ENCODE measurements at regions not wholly inside any gene's neighbourhood (a gene's known extent, or its start where the extent isn't known, plus 50 kb on each side); places are given as distances from the start of the nearest gene placed in this dataset.
A peak's percentile ranks its signal among the peaks of the same experiment; 100 is the strongest.
"Not testable (repeated sequence)": the region's sequence is repeated elsewhere in the genome, so short reads cannot be mapped to it uniquely, and the experiment has no call there.

GRCh38 chr3:81989274-81989673 is 227.8 kb upstream of the GBE1 start:
- DNase-seq (ENCODE audit: low spot score): no peak
- ChIA-PET POLR2A (ENCODE audit: low non-redundant PET) (no interaction called here), CTCF (interaction anchor here (0.6 kb wide), 1 partner anchor 1157 kb away, joined by 3 read pairs; no protein-coding TSS in a partner anchor)
- H3K27ac ChIP-seq: no peak overlapping the region
- no peak for TF ChIP-seq CTCF (conservative IDR thresholded peaks at IDR 0.05; ENCODE audit: low read depth)

DNA sequence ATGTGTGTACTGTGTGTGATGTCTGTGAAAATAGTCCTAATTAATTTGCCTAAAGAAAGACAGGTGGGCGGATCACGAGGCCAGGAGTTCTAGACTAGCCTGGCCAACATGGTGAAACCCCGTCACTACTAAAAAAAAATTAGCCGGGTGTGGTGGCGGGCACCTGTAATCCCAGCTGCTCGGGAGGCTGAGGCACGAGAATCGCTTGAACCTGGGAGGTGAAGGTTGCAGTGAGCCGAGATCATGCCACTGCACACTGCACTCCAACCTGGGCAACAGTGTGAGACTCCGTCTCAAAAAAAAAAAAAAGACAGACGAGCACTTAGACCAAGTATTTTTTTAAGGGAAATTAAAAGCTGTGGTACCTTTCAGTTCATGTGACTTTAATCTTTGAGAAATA is 226.0 kb upstream of the GBE1 start:
- DNase-seq (ENCODE audit: low spot score); POLR2A ChIA-PET (ENCODE audit: low non-redundant PET); H3K27ac ChIP-seq: not testable (repeated sequence)
- CTCF ChIA-PET: interaction anchor here (0.7 kb wide), 1 partner anchor 360 kb away, joined by 4 read pairs; no protein-coding TSS in a partner anchor

- CTCF ChIA-PET: no interaction called here
- no peak for TF ChIP-seq CTCF (conservative IDR thresholded peaks at IDR 0.05; ENCODE audit: low read depth)
- POLR2A ChIA-PET (ENCODE audit: low non-redundant PET): interaction anchor here (0.6 kb wide), 1 partner anchor 275 kb away, joined by 3 read pairs; no protein-coding TSS in a partner anchor
- H3K27ac ChIP-seq: no peak overlapping the region
- no peak for DNase-seq (ENCODE audit: low spot score)
Observed at GRCh38 chr3:81985996-81986723, 224.7 kb upstream of the GBE1 start.

DNA sequence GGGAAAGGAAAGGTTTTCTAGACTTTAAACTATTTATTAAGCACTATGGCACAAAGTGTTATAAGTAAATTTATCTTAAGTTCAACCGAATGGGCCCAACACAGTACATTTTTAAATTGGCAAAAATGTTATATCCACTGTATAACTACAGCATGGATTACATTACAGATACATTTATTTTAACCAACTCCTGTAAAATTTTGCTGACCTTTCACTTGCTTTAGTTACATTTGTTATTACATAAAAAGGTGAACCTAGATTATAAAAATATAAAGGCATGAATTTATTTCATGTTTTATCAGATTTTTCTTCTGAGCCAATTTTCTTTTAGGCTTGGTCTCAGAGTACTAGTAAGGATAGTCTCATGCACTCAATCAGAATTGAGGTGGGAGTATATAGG is 221.9 kb upstream of the GBE1 start:
- no peak for TF ChIP-seq CTCF (conservative IDR thresholded peaks at IDR 0.05; ENCODE audit: low read depth)
- ChIA-PET POLR2A (ENCODE audit: low non-redundant PET) (no interaction called here), CTCF (no interaction called here)
- no peak overlapping the region for H3K27ac ChIP-seq
- no peak for DNase-seq (ENCODE audit: low spot score)

DNA sequence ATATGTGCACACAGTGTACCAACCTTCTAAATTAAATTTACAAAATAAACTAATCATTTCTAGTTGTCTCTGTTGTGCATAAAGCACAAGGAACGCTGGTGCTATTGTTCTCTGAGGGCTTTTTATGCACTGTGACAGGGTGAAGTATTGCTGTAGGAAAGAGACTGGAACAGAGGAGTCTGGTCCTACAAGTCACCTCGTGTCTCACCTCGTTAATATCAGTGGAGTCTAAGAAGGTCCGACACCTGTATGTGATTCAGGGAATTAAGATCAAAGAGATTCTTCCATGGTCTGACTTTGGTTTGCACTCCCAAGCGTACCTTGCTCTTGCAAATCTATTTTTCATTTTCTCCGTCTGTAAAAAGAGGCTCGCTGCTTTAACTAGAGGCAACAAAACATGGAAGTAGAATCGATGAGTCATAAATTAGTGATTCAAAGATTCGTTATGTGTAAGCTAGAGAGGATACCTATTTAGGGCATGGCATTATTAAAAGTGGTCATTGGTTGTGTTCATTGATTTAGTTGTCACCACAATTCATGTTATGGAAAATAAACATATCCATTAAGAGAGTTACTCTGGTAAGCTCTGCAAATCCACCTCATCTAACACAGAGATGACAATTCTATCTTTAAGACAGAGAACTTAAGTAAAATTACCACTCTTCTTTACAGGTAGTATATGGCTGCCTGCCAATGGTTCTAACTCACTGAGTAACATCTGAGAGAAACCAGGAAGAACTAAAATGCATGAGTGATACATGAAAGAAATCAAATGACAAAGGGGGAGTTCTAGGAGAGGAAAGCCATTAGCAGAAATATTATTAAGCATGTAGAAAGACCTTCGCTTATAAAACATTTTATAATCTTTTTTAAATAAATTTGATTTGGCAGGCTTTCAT is 219.4 kb upstream of the GBE1 start:
- no peak overlapping the region for H3K27ac ChIP-seq

DNA sequence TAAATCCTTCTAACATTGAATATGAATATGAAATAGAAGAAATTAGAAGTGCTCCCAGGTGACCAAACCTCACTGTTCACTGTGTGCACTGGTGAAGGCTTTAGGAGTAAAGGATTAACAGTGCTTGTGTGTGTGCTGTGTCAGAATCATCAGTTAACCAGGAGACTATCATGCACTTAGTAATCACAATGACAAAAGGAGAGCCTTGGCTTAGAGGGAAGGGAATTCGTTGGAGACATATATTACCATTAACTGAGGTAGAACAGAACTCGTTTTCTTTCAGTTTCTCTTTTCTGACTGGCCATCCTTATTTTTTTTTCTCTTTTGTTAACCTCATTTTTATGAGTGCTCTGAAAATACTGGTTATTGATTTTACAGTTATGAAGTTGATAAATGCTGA is 213.3 kb upstream of the GBE1 start:
- TF ChIP-seq CTCF (conservative IDR thresholded peaks at IDR 0.05; ENCODE audit: low read depth): no peak
- CTCF ChIA-PET: no interaction called here
- POLR2A ChIA-PET (ENCODE audit: low non-redundant PET): no interaction called here
- no peak for DNase-seq (ENCODE audit: low spot score)
- H3K27ac ChIP-seq: no peak overlapping the region

More for the DNA sequence above, 219.4 kb upstream of the GBE1 start:
- DNase-seq (ENCODE audit: low spot score): peak; percentile 14
- ChIA-PET CTCF (no interaction called here), POLR2A (ENCODE audit: low non-redundant PET) (no interaction called here)
- TF ChIP-seq CTCF (conservative IDR thresholded peaks at IDR 0.05; ENCODE audit: low read depth): no peak

DNA sequence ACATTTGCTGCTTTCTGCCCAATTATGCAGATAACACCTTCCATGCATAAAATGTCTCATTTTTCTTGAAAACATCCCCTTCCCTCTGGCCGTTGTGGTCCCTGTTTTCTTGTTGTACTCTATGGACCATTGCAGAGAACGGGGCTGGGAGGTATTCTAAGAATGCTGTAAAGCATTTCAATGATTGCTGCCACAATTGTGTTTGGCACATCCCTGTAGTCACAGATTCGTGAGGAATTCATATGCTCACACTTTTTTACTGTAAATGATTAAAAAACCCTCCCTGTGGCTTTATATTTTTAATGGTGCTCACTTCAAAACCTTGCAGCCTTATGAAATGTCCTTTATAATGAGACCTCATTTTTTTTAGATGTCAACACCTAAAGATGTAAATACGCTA is 207.2 kb upstream of the GBE1 start:
- ChIA-PET POLR2A (ENCODE audit: low non-redundant PET) (no interaction called here), CTCF (no interaction called here)
- no peak for TF ChIP-seq CTCF (conservative IDR thresholded peaks at IDR 0.05; ENCODE audit: low read depth)
- no peak for DNase-seq (ENCODE audit: low spot score)
- H3K27ac ChIP-seq: no peak overlapping the region

Data from RWPE1 (cell line).